ENCODE measurements at regions not wholly inside any gene's neighbourhood (a gene's known extent, or its start where the extent isn't known, plus 50 kb on each side); places are given as distances from the start of the nearest gene placed in this dataset.

GRCh38 chr10:47107007-47107747, 192.8 kb upstream of the GDF10 start:
- no peak overlapping the region for H3K4me3 Mint-ChIP-seq
- no peaks in the 10 kb centered on the region for H3K36me3 Mint-ChIP-seq (ENCODE audit: low read depth)
- no peaks in the 10 kb centered on the region for H3K9me3 Mint-ChIP-seq
- H3K27ac Mint-ChIP-seq = no peak overlapping the region
- H3K4me1 Mint-ChIP-seq (ENCODE audit: low read depth) = peaks cover 9% of the 10 kb centered on the region
- H3K27me3 Mint-ChIP-seq = no peaks in the 10 kb centered on the region

- Mint-ChIP-seq H3K9me3 (no peaks in the 10 kb centered on the region), H3K36me3 (ENCODE audit: low read depth) (no peaks in the 10 kb centered on the region), H3K4me1 (ENCODE audit: low read depth) (peaks cover 9% of the 10 kb centered on the region), H3K27me3 (no peaks in the 10 kb centered on the region), H3K4me3 (no peak overlapping the region), H3K27ac (no peak overlapping the region)
Measured at GRCh38 chr10:47109906-47110305, 190.1 kb upstream of the GDF10 start.

- peaks cover 9% of the 10 kb centered on the region for H3K4me1 Mint-ChIP-seq (ENCODE audit: low read depth)
- H3K36me3 Mint-ChIP-seq (ENCODE audit: low read depth) = no peaks in the 10 kb centered on the region
- H3K27ac Mint-ChIP-seq = no peak overlapping the region
- H3K4me3 Mint-ChIP-seq = no peak overlapping the region
- H3K9me3 Mint-ChIP-seq = no peaks in the 10 kb centered on the region
- H3K27me3 Mint-ChIP-seq = no peaks in the 10 kb centered on the region
Measured at GRCh38 chr10:47111329-47111862, 188.6 kb upstream of the GDF10 start.

GRCh38 chr10:47112612-47113011, 187.4 kb upstream of the GDF10 start:
- no peaks in the 10 kb centered on the region for H3K9me3 Mint-ChIP-seq
- H3K27me3 Mint-ChIP-seq = no peaks in the 10 kb centered on the region
- H3K4me1 Mint-ChIP-seq (ENCODE audit: low read depth) = peaks cover 5% of the 10 kb centered on the region
- no peak overlapping the region for H3K27ac Mint-ChIP-seq
- no peaks in the 10 kb centered on the region for H3K36me3 Mint-ChIP-seq (ENCODE audit: low read depth)
- no peak overlapping the region for H3K4me3 Mint-ChIP-seq

GRCh38 chr10:47113907-47114500, 186.0 kb upstream of the GDF10 start:
- no peak overlapping the region for H3K27ac Mint-ChIP-seq
- H3K4me3 Mint-ChIP-seq = no peak overlapping the region
- H3K4me1 Mint-ChIP-seq (ENCODE audit: low read depth) = peaks cover 5% of the 10 kb centered on the region
- H3K27me3 Mint-ChIP-seq = no peaks in the 10 kb centered on the region
- no peaks in the 10 kb centered on the region for H3K36me3 Mint-ChIP-seq (ENCODE audit: low read depth)
- H3K9me3 Mint-ChIP-seq = no peaks in the 10 kb centered on the region

- Mint-ChIP-seq H3K9me3 (no peaks in the 10 kb centered on the region), H3K27me3 (no peaks in the 10 kb centered on the region), H3K27ac (no peak overlapping the region), H3K36me3 (ENCODE audit: low read depth) (no peaks in the 10 kb centered on the region), H3K4me3 (no peak overlapping the region), H3K4me1 (ENCODE audit: low read depth) (peaks cover 5% of the 10 kb centered on the region)
Measured at GRCh38 chr10:47114680-47115186, 185.3 kb upstream of the GDF10 start.

GRCh38 chr10:47115322-47115721, 184.7 kb upstream of the GDF10 start:
- no peak overlapping the region for H3K27ac Mint-ChIP-seq
- H3K4me1 Mint-ChIP-seq (ENCODE audit: low read depth) = peaks cover 5% of the 10 kb centered on the region
- no peaks in the 10 kb centered on the region for H3K36me3 Mint-ChIP-seq (ENCODE audit: low read depth)
- H3K27me3 Mint-ChIP-seq = no peaks in the 10 kb centered on the region
- no peaks in the 10 kb centered on the region for H3K9me3 Mint-ChIP-seq
- H3K4me3 Mint-ChIP-seq = no peak overlapping the region

GRCh38 chr10:47116445-47116844, 183.6 kb upstream of the GDF10 start:
- Mint-ChIP-seq H3K27ac (no peak overlapping the region), H3K27me3 (no peaks in the 10 kb centered on the region)

GRCh38 chr10:47118326-47118725, 181.7 kb upstream of the GDF10 start:
- no peak overlapping the region for H3K27ac Mint-ChIP-seq
- no peaks in the 10 kb centered on the region for H3K4me1 Mint-ChIP-seq (ENCODE audit: low read depth)
- H3K4me3 Mint-ChIP-seq = no peak overlapping the region
- H3K36me3 Mint-ChIP-seq (ENCODE audit: low read depth) = no peaks in the 10 kb centered on the region
- no peaks in the 10 kb centered on the region for H3K27me3 Mint-ChIP-seq
- H3K9me3 Mint-ChIP-seq = no peaks in the 10 kb centered on the region

More at GRCh38 chr10:47116445-47116844, 183.6 kb upstream of the GDF10 start:
- Mint-ChIP-seq H3K4me1 (ENCODE audit: low read depth) (no peaks in the 10 kb centered on the region), H3K4me3 (no peak overlapping the region), H3K9me3 (no peaks in the 10 kb centered on the region), H3K36me3 (ENCODE audit: low read depth) (no peaks in the 10 kb centered on the region)

- Mint-ChIP-seq H3K4me3 (no peak overlapping the region), H3K9me3 (no peaks in the 10 kb centered on the region), H3K4me1 (ENCODE audit: low read depth) (peaks cover 6% of the 10 kb centered on the region), H3K36me3 (ENCODE audit: low read depth) (no peaks in the 10 kb centered on the region), H3K27me3 (no peaks in the 10 kb centered on the region), H3K27ac (no peak overlapping the region)
Measured at GRCh38 chr10:47121336-47121735, 178.7 kb upstream of the GDF10 start.

GRCh38 chr10:47123716-47124288, 176.2 kb upstream of the GDF10 start:
- Mint-ChIP-seq H3K9me3 (no peaks in the 10 kb centered on the region), H3K4me3 (no peak overlapping the region), H3K4me1 (ENCODE audit: low read depth) (peaks cover 20% of the 10 kb centered on the region), H3K36me3 (ENCODE audit: low read depth) (no peaks in the 10 kb centered on the region), H3K27ac (no peak overlapping the region), H3K27me3 (no peaks in the 10 kb centered on the region)

GRCh38 chr10:47127188-47127785, 172.7 kb upstream of the GDF10 start:
- peaks cover 25% of the 10 kb centered on the region for H3K4me1 Mint-ChIP-seq (ENCODE audit: low read depth)
- no peaks in the 10 kb centered on the region for H3K9me3 Mint-ChIP-seq
- H3K27me3 Mint-ChIP-seq = no peaks in the 10 kb centered on the region
- no peaks in the 10 kb centered on the region for H3K36me3 Mint-ChIP-seq (ENCODE audit: low read depth)
- H3K4me3 Mint-ChIP-seq = no peak overlapping the region
- H3K27ac Mint-ChIP-seq = no peak overlapping the region

- Mint-ChIP-seq H3K4me1 (ENCODE audit: low read depth) (peaks cover 32% of the 10 kb centered on the region), H3K9me3 (no peaks in the 10 kb centered on the region), H3K27me3 (no peaks in the 10 kb centered on the region), H3K36me3 (ENCODE audit: low read depth) (no peaks in the 10 kb centered on the region), H3K27ac (no peak overlapping the region), H3K4me3 (no peak overlapping the region)
Measured at GRCh38 chr10:47130491-47130890, 169.5 kb upstream of the GDF10 start.

- H3K4me3 Mint-ChIP-seq = no peak overlapping the region
- no peaks in the 10 kb centered on the region for H3K36me3 Mint-ChIP-seq (ENCODE audit: low read depth)
- no peak overlapping the region for H3K27ac Mint-ChIP-seq
- H3K9me3 Mint-ChIP-seq = no peaks in the 10 kb centered on the region
- no peaks in the 10 kb centered on the region for H3K27me3 Mint-ChIP-seq
- H3K4me1 Mint-ChIP-seq (ENCODE audit: low read depth) = peaks cover 12% of the 10 kb centered on the region
Measured at GRCh38 chr10:47133871-47134570, 166.0 kb upstream of the GDF10 start.

Measured in stimulated activated naive CD8-positive, alpha-beta T cell treated with anti-CD3 and anti-CD28 coated beads, Interleukin-15, Interleukin-2, amounts not matched to agents 100 ng/mL and 50 ng/mL, for 24 hours (primary cell).